Nephron progenitor cell (in vitro differentiated cells): ENCODE measurements at regions not wholly inside any gene's neighbourhood (a gene's known extent, or its start where the extent isn't known, plus 50 kb on each side); places are given as distances from the start of the nearest gene placed in this dataset.

Experiments used
- DNase-seq: peaks from one replicate; pipeline ENCODE4 v3.0.0; 2021
- H3K27ac Mint-ChIP-seq: 2 replicates; pipeline ENCODE4 v1.8.0; 2021; ENCODE audit warnings: mild to moderate bottlenecking, moderate library complexity, mixed read lengths
- H3K27me3 Mint-ChIP-seq: 2 replicates; pipeline ENCODE4 v1.8.0; 2021; ENCODE audit warnings: mild to moderate bottlenecking, low read depth, mixed read lengths; ENCODE audit not compliant: poor library complexity
- H3K36me3 Mint-ChIP-seq: 2 replicates; pipeline ENCODE4 v1.8.0; 2021; ENCODE audit warnings: low read depth, mixed read lengths
- H3K4me1 Mint-ChIP-seq: 2 replicates; pipeline ENCODE4 v1.8.0; 2021; ENCODE audit warnings: mixed read lengths
- H3K4me3 Mint-ChIP-seq: 2 replicates; pipeline ENCODE4 v1.8.0; 2021; ENCODE audit warnings: mild to moderate bottlenecking, moderate library complexity, mixed read lengths
- H3K9me3 Mint-ChIP-seq: 2 replicates; pipeline ENCODE4 v1.8.0; 2021; ENCODE audit warnings: mild to moderate bottlenecking, moderate library complexity, mixed read lengths
- TF ChIP-seq, protein P1 (sequence below): fragments of 200-600 bp; sonication (generic); IDR thresholded peaks from 2 replicates; pipeline ENCODE4 v1.5.0; 2021; ENCODE audit warnings: antibody characterized with exemption

DNA sequence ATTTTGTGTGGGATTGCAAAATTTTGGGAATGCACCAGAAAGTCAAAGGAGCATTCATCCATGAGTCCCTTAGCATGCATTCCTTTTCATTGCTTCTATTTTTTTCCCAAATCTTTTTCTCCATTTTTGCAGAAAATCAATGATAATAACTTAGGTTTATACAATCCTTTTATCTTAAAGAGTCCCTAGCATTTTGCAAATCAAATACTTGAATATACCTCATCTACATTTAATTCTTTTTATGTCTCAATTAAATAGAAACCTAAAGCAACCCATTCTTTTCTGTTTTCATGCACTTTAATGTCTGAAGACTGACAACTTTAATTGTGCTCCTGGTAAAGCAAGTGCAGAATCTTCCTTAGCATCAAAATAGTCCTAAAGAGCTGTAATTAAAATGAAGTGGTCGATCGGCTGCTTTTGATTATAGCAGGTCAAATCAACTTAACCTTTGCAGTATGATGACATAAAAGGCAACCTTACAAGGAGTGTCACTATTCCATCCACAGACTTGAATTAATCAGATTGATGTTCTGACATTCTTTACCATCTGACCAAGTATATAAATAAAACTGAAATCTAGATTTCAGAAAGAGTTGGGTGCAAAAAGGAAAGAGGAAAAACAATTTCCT lies 168.4 kb downstream of the ALG10B start:
- H3K4me1 Mint-ChIP-seq, result peaks cover 14% of the 10 kb centered on the region
- H3K27me3 Mint-ChIP-seq, result no peaks in the 10 kb centered on the region
- no peak overlapping the region for H3K4me3 Mint-ChIP-seq
- TF ChIP-seq, protein P1, sequence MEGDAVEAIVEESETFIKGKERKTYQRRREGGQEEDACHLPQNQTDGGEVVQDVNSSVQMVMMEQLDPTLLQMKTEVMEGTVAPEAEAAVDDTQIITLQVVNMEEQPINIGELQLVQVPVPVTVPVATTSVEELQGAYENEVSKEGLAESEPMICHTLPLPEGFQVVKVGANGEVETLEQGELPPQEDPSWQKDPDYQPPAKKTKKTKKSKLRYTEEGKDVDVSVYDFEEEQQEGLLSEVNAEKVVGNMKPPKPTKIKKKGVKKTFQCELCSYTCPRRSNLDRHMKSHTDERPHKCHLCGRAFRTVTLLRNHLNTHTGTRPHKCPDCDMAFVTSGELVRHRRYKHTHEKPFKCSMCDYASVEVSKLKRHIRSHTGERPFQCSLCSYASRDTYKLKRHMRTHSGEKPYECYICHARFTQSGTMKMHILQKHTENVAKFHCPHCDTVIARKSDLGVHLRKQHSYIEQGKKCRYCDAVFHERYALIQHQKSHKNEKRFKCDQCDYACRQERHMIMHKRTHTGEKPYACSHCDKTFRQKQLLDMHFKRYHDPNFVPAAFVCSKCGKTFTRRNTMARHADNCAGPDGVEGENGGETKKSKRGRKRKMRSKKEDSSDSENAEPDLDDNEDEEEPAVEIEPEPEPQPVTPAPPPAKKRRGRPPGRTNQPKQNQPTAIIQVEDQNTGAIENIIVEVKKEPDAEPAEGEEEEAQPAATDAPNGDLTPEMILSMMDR, result no peak
- DNase-seq, result no peak
- H3K36me3 Mint-ChIP-seq, result no peaks in the 10 kb centered on the region
- H3K9me3 Mint-ChIP-seq, result no peaks in the 10 kb centered on the region
- H3K27ac Mint-ChIP-seq, result no peak overlapping the region

DNA sequence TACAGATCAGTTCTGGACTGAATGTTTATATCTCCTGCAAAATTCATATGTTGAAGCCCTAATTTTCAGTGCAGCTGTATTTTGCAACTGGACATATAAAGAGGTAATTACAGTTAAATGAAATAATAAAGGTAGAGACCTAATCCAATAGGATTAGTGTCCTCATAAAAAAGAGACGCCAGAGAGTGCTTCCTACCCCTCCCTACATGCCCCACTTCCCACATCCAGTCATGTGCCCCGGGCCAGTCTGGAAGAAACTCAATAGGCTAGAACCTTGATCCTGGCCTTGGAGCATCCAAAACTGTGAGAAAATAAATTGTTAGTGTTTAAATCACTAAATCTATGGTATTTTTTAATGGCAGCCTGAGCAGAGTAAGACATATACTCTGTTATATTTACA lies 172.3 kb downstream of the ALG10B start:
- DNase-seq, result no peak
- Mint-ChIP-seq H3K9me3 (no peaks in the 10 kb centered on the region), H3K4me1 (peaks cover 14% of the 10 kb centered on the region), H3K36me3 (no peaks in the 10 kb centered on the region), H3K4me3 (no peak overlapping the region), H3K27ac (no peak overlapping the region), H3K27me3 (no peaks in the 10 kb centered on the region)
- TF ChIP-seq, protein P1, result no peak

DNA sequence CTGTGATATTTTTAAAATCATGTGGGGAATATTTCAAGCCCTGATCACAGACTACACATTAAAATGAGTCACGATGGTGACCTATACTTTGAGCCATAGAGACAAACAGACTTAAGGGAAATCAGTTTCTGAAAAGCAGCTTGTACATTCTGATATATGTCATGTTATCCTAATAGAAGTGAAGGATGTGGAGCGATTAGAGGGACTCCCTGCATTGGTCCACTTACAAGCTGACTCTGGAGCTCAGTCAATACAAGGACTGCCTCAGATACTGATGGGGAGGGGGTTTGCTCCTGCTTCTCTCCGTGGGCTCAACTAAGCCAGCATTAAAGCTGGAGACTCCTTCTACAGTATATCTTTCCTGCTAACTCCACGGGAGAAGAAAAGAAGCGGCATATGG lies 173.5 kb downstream of the ALG10B start:
- H3K9me3 Mint-ChIP-seq, result no peaks in the 10 kb centered on the region
- H3K4me1 Mint-ChIP-seq, result peaks cover 14% of the 10 kb centered on the region
- no peak for DNase-seq
- no peaks in the 10 kb centered on the region for H3K27me3 Mint-ChIP-seq
- TF ChIP-seq, protein P1, result no peak
- H3K27ac Mint-ChIP-seq, result no peak overlapping the region
- H3K4me3 Mint-ChIP-seq, result no peak overlapping the region
- no peaks in the 10 kb centered on the region for H3K36me3 Mint-ChIP-seq

DNA sequence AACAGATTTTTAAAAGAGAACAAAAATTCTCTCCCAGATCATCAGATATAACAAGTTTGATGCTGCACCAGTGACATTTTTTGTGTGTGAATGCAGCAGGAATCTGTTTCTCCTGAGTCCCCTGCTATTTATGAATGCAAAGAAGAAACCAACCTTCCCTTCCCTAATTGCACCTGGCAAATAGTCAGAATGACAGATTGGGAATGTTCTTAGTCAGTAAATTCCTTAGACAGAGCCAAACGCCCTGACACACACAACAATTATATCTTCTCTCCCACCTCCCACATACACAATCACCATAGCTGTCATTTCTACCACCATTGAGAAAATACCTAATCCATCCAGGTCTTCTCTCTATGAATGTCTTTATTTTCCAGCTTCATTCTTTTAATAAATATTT lies 174.4 kb downstream of the ALG10B start:
- no peak overlapping the region for H3K4me3 Mint-ChIP-seq
- H3K4me1 Mint-ChIP-seq, result peaks cover 8% of the 10 kb centered on the region
- H3K9me3 Mint-ChIP-seq, result no peaks in the 10 kb centered on the region
- TF ChIP-seq, protein P1, result no peak
- no peak overlapping the region for H3K27ac Mint-ChIP-seq
- H3K36me3 Mint-ChIP-seq, result no peaks in the 10 kb centered on the region
- no peaks in the 10 kb centered on the region for H3K27me3 Mint-ChIP-seq
- DNase-seq, result no peak

DNA sequence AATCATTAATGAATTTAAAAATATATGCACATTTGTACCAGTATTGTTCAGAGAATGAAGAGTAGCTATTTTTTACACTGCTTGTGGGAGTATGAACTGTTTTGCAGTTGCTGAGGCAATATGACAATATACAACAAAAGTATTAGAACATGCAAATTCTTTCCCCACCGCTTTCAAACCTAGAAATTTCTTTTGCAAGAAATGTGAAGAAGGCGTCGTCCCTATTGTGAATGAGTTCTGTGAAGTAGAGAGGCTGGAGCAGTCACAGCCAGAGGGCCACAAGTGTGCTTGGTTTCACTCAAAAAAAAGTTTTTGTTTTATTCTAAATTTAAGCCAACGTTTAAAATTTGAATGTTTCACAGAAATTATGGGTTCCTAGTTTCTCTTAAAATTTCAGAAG lies 184.9 kb downstream of the ALG10B start:
- Mint-ChIP-seq H3K4me3 (no peak overlapping the region), H3K27ac (no peak overlapping the region), H3K27me3 (no peaks in the 10 kb centered on the region), H3K36me3 (peaks cover 6% of the 10 kb centered on the region), H3K9me3 (peaks cover 20% of the 10 kb centered on the region), H3K4me1 (no peaks in the 10 kb centered on the region)
- no peak for DNase-seq
- TF ChIP-seq, protein P1, result no peak

DNA sequence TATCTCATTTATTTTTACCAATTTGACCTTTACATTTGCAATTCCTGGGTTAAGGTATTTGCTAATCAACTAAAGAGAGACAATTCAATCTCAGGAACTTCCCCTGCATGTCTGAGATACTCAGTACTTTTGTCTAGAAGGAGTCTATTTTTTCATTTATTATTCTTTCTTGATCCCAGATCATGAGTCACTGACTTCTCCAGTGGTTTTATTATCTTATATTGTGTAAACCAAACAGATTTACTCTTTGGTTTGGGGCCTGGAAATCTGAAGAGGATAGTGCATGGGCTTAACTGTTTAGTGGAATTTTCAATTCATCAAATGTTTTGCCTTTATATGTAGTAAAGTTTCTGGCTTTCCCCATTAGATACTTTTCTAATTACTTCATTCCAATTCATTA lies 185.4 kb downstream of the ALG10B start:
- Mint-ChIP-seq H3K9me3 (peaks cover 19% of the 10 kb centered on the region), H3K4me3 (no peak overlapping the region), H3K4me1 (no peaks in the 10 kb centered on the region), H3K36me3 (peaks cover 6% of the 10 kb centered on the region), H3K27ac (no peak overlapping the region), H3K27me3 (no peaks in the 10 kb centered on the region)
- DNase-seq, result no peak
- TF ChIP-seq, protein P1, result no peak
